ENCODE measurements at regions not wholly inside any gene's neighbourhood (a gene's known extent, or its start where the extent isn't known, plus 50 kb on each side); places are given as distances from the start of the nearest gene placed in this dataset.

DNA sequence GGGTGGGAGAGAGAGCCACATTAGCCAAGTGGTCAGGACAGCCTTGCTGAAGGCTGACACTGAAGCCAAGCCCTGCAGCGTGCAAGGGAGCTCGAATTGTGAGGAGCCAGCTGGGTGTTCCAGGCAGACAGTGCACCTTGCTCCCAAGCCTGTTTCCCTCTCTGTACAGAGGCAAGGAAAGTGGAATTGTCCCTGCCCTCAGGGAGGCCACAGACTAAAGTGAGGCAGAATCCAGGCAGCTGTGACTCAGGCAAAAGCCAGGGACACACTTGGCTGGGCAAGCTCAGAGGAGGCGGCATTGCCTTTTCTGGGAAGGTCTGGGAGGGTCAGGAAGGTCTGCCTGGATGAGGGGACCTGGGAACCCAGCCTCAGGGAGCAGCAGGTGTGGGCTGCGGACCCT is 50.2 kb upstream of the LMX1B start:
- TF ChIP-seq CTCF (IDR thresholded peaks at IDR 0.05; ENCODE audit: low read depth, low read length, missing input control) (no peak), NR2F2 (IDR thresholded peaks at IDR 0.05) (no peak), HNF4G (IDR thresholded peaks at IDR 0.05) (no peak), FOXA1 (IDR thresholded peaks at IDR 0.05) (no peak), TAF1 (conservative IDR thresholded peaks at IDR 0.05) (no peak), EGR1 (IDR thresholded peaks at IDR 0.05; ENCODE audit: low read depth in 2 of 2) (no peak), YY1 (IDR thresholded peaks at IDR 0.05) (no peak)
- TF ChIP-seq, protein P1, sequence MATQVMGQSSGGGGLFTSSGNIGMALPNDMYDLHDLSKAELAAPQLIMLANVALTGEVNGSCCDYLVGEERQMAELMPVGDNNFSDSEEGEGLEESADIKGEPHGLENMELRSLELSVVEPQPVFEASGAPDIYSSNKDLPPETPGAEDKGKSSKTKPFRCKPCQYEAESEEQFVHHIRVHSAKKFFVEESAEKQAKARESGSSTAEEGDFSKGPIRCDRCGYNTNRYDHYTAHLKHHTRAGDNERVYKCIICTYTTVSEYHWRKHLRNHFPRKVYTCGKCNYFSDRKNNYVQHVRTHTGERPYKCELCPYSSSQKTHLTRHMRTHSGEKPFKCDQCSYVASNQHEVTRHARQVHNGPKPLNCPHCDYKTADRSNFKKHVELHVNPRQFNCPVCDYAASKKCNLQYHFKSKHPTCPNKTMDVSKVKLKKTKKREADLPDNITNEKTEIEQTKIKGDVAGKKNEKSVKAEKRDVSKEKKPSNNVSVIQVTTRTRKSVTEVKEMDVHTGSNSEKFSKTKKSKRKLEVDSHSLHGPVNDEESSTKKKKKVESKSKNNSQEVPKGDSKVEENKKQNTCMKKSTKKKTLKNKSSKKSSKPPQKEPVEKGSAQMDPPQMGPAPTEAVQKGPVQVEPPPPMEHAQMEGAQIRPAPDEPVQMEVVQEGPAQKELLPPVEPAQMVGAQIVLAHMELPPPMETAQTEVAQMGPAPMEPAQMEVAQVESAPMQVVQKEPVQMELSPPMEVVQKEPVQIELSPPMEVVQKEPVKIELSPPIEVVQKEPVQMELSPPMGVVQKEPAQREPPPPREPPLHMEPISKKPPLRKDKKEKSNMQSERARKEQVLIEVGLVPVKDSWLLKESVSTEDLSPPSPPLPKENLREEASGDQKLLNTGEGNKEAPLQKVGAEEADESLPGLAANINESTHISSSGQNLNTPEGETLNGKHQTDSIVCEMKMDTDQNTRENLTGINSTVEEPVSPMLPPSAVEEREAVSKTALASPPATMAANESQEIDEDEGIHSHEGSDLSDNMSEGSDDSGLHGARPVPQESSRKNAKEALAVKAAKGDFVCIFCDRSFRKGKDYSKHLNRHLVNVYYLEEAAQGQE (IDR thresholded peaks at IDR 0.05): no peak
- TF ChIP-seq, protein P2, sequence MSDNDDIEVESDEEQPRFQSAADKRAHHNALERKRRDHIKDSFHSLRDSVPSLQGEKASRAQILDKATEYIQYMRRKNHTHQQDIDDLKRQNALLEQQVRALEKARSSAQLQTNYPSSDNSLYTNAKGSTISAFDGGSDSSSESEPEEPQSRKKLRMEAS (IDR thresholded peaks at IDR 0.05): no peak
